ENCODE measurements at regions not wholly inside any gene's neighbourhood (a gene's known extent, or its start where the extent isn't known, plus 50 kb on each side); places are given as distances from the start of the nearest gene placed in this dataset.

DNA sequence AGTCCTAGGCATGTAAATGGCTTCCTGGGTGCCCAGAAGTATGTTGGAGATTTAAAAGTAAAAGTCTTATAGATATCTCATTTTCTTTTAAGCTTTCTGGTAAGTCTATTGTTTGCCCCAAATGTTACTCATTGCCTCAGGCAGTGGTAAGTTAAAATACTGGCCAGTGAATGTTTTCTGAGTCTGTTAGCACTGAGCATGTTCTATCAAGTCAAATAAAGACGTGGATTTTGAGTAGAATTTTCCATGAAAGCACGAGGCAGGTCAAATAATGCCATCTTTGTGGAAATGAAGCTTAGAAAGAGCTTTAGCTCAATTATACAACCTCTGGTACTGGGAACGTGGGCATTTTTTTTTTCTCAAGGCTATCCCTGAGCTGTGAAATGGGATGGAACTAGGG lies 651.3 kb upstream of the ACO1 start:
- TF ChIP-seq, protein P1, sequence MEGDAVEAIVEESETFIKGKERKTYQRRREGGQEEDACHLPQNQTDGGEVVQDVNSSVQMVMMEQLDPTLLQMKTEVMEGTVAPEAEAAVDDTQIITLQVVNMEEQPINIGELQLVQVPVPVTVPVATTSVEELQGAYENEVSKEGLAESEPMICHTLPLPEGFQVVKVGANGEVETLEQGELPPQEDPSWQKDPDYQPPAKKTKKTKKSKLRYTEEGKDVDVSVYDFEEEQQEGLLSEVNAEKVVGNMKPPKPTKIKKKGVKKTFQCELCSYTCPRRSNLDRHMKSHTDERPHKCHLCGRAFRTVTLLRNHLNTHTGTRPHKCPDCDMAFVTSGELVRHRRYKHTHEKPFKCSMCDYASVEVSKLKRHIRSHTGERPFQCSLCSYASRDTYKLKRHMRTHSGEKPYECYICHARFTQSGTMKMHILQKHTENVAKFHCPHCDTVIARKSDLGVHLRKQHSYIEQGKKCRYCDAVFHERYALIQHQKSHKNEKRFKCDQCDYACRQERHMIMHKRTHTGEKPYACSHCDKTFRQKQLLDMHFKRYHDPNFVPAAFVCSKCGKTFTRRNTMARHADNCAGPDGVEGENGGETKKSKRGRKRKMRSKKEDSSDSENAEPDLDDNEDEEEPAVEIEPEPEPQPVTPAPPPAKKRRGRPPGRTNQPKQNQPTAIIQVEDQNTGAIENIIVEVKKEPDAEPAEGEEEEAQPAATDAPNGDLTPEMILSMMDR (IDR thresholded peaks at IDR 0.05) = no peak
- TF ChIP-seq POLR2A (IDR thresholded peaks at IDR 0.05; ENCODE audit: low read depth) (no peak), POLR2AphosphoS5 (IDR thresholded peaks at IDR 0.05) (no peak)

All from esophagus muscularis mucosa (tissue), 3 donors.